NCI-H1930 (cell line): ENCODE measurements at regions not wholly inside any gene's neighbourhood (a gene's known extent, or its start where the extent isn't known, plus 50 kb on each side); places are given as distances from the start of the nearest gene placed in this dataset.
"Not testable (repeated sequence)": the region's sequence is repeated elsewhere in the genome, so short reads cannot be mapped to it uniquely, and the experiment has no call there.

Experiments used
- DNase-seq, 2 experiments: peaks; one replicate each; lab custom pipeline; 2025; lab: John Stamatoyannopoulos, UW

DNA sequence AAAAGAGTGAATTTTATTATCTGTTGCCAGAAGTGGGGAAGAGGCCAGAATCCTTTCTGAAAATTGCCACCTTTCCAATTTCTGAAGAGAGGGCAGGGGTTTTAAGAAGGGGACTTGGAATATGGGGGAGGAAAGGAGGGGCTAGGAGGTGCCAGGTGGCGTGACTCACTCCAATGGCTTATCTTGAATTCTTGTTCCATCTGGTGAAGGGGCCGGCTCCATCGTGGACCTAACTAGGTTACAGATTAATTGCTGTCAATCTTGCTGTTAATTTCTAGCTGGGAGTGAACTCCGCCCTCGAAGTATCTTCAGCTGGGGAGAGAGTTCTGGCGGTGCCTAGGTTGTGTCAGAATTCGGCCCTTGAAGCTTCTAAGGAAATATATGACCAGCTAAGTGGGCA, 138.7 kb downstream of the YTHDC2 start:
- DNase-seq: no peak

DNA sequence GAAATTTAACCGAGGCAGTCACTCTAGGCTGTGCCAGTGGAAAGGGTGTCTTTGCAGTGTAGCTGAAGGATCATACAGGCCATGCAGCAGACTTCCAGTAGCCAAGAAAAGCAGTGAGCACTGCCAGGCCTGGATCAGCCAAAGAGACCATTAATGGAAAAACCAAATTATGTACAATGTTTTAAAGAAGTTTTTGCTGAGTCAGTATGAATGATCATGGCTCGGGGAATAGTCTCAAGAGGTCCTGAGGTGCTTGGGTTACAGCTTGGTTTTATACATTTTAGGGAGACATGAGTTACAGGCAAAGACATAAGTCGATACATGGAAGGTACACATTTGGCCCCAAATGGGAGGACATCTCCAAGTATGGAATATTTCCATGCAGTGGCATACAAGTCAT, 141.3 kb downstream of the YTHDC2 start:
- DNase-seq: no peak

DNA sequence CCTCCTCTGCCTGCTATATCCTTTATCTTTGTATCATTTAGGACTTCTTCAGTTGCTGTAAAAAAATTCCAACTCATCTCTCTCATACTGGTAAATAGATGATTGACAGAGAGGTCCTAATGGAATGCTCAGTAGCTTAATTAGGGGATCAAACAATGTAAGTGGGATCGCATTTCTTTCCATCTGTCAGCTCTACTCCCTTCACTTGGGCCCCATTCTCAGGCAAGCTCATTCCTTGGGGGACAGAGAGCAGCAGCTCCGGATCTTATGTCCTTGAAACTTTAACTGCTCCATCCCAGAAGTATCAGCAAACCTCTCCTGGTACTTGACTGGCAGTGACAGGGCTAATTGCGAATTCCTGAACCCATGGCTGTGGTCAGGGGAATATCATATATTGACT, 146.7 kb downstream of the YTHDC2 start:
- no peak for DNase-seq

DNA sequence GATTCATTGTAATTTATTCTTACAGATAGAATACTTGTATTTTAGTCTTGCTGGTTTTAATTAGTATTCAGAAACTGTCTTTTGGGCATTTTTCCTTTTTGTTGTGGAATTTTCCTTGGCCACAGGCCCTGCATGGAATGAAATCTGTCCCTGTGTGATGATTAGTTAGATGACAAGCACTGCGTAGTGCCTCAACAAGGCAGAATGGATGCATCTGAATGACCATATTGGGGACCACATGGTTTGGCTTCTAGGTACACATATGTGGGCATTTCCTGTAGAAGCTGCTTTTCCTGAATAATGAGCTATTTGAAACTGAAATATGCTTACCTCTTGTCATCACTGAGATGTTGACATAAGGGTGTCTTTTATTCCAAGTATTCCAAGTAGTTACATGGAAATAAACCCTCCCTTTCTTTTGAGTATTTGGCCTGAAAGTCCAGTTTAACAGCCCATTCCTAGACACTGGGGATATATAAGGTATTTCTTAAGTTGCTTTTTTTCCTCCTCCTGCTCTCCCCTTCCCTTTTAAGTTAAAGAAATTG, 147.3 kb downstream of the YTHDC2 start:
- DNase-seq: no peak

DNA sequence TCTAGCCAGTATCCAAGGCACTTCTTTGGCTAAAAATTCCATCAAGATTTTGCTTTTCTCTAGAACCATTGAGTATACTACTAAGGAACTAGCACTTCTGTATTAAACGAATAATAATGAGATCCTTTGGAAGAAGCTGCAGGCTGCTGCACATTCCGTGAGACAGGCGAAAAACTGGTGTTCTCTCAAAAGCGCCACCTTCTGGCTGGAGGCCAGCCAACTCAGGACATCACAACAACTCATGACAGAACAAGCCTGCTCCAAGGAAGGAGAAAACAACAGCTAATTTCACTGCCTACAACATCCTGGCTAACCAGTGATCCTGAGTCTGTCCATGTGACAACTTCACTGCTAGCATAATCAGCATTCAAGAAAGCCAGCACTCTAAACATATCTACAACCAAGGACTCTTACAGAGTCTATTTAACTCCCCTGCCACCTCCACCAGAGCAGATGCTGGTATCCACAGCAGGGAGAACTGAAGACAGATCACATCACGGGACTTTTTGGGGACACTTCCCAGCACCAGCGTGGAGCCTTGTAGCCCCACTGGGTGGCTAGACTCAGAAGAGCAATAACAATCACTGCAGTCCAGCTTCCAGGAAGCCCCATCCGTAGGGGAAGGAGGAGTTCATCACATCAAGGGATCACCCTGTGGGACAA, 150.5 kb downstream of the YTHDC2 start:
- DNase-seq: no peak

DNA sequence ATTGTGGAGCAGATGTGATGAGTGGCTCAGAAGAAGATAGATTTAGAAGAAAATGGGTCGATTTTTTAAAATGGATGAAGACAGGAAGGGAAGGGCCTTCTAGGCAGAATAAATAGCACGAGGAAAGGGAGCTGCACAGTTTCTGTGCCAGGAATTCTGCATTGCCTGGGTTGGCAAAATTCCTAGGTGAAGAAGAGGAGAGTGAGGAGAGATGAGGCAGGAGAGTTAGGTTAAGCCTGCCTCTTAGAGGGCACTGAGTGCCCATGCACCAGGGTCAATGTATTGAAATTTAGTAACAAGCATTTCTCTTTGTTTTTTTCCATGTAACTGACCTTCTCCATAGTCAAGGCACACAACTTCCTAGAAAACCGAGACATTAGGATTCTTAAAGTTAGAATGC, 159.5 kb downstream of the YTHDC2 start:
- no peak for DNase-seq

DNA sequence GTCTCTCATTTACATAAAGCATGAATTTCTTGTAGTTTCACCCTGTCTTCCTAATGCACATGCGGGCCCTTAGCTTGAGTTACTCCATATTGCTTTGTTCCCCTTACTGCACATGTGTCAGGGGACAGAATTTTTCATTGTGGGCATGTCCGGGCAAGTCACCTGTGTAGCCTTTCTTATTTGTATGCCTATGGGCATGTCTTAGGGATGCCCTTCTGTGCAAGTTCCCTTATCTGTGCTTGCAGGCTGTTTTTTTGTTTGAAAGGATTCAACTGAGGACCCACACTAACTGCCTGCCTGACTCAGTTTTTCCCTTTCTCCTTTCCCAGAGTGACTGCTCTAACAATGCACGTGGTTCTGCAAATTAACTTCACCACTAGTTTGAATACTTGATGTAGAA, 161.7 kb downstream of the YTHDC2 start:
- DNase-seq: no peak

DNA sequence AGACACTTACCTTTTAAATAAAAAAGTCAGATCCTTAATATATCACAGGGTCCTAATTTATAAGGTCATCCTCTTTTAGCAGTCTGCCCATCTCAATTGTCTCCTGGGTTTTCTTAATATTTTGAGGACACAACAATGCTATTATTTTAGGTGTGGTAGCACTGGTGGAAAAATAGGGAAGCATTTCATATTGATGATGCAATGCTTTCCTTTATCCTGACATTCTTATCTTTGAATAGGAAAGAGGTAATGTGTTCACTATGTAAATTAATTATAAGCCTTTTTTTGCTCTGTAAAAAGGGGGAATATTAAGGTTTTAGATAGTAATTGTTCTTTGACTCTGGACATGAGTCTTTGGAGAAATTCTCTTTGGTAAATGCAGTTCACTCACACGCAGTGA, 164.7 kb downstream of the YTHDC2 start:
- DNase-seq: no peak

DNA sequence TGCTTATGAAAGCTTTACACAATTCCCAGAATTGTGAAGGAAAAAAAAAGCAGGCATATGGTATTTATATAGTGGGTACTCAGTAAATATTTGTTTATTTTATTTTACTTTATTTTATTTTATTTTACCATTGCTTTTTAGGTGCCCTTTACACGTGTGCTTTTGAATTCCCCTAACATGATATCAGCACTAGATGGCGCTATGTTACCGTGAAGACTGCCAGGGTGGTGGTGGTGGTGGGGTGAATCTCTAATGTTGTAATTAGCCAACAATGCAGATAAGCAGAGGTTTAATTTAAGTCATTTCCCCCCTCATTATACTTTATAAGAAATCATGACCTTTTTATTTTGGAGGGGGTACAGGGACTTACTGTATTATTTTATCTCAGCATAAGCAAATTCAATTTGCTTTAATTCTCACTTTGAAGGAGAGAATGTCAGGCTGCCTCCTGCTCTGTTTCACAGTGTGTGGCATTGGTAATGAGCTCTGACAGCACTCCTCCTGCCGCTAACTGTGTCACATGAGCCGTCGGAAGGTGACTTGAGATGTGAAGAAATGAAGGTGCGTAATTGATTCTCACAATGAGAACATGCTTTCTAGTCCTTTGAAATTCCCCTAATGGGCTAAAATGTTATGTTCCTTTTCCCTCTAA, 165.6 kb downstream of the YTHDC2 start:
- peak in 1 of 2 experiments; percentile 27 for DNase-seq

DNA sequence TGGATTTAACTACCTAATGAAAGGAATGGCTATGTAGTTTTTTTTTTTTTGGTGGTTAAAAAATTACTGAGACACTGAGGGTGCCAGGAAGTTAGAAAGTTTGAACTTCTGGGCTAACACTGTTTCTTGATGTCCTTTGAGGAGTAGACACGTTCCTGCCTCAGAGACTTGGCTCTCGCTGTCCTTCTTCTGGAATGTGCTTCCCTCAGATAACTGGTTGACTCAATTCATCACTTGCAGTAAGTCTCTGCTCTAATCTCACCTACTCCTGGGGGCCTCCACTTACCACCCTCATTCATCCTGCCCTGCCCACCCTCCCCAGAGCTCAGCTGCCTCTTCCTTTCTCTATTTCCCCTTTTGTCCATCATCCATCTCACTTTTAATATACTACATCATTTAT, 167.0 kb downstream of the YTHDC2 start:
- no peak for DNase-seq

DNA sequence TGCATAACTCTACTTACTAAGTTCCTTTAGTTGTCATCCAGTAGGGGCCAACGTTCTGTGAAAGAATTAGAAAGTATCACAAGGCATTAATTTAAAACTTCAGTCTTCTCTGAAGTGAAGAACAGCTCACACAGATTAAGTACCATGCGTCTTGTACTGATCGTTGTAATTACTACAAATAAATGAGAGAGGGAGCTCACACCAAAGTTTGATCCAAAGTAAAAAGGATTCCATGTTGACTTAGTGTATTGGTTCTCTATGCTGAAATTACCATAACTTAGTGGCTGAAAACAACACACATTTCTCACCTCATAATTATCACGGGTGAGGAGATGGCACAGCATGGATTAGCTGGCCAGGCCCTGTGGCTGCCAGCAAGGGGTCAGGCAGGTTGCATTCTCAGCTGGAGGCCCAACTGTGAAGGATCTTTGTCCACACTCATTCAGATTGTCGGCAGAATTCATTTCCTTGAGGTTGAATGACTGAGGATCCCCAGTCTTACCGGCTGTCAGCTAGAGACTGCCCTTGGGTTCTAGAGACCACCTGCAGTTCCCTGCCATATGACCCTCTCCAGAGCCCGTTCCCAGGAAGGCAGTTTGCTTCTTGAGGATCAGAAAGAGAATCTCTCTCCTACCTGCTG, 169.1 kb downstream of the YTHDC2 start:
- DNase-seq: no peak

DNA sequence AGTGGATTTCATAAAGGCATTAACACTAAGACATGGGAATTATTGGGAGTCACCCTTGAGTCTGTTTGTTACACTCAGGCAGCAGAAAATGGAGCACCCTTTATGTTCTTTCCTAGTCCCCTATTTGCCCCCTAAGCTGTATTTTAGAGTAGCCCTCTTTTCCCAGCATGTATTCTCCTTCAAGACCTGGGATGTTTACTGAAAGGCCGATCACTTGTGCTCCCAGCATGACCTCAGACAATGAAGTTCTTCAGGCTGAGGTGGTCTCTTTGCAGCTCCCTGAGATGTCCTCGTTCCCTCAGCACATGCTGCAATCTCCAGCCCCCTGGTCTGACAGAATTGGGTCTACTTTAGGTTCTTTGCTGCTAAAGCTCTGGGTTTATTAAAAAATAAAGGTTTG, 169.7 kb downstream of the YTHDC2 start:
- DNase-seq: no peak

DNA sequence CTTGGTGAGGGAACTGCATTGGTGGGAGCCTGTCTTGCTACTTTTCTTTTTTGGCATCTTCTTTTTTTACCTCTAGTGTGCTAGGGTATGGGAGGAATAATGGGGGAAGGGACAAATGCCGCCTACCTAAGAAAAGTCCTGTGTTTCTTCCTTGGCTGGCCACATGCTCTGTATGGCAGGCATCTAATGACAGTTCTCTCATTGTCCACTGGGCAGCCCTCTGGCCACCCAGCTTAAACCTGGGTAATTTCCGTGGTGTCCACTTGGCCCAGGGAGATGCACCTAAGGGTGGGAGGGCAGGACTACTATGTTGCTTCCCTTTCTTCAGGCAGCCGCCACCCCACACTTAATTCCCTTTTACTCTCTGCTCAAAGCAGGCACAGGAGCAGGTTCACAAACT, 173.1 kb downstream of the YTHDC2 start:
- no peak for DNase-seq

DNA sequence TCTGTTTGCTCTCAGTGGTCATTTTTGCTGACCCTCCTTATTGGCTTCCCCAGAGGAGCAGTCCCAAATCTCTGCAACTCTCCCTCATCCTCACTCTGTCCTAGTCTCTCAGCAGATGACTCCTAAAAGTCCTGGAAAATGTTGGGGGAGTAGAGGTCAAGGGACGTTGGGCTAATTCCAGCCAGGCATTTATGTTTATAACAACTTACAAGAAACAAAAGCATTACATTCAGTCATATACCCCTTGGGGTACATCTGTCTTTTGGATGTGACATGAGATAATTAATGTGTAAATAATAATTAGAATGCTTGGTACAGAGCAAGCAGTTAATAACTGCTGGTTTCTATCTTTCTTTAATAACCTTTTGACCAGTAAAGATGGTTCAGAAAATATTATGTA, 176.2 kb downstream of the YTHDC2 start:
- DNase-seq: no peak

DNA sequence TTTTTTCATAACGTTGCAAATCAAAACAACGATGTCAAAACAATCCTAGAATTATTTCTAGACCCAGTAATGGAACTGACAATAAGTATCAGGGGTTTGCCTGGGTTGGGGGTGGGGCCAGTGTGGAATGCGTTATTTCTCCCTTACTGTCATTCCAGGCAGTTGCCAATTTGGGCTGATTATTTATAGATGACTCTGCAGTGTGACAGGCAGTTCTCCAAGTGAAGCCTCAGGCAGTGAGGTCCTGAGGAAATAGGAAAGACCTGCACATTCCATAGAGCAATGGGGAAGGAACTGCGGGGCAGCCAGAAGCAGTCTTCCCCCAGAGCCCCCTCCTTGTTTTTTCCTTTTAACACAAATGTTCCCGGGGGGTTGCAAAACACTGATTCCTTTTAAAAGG, 179.0 kb downstream of the YTHDC2 start:
- DNase-seq: no peak

DNA sequence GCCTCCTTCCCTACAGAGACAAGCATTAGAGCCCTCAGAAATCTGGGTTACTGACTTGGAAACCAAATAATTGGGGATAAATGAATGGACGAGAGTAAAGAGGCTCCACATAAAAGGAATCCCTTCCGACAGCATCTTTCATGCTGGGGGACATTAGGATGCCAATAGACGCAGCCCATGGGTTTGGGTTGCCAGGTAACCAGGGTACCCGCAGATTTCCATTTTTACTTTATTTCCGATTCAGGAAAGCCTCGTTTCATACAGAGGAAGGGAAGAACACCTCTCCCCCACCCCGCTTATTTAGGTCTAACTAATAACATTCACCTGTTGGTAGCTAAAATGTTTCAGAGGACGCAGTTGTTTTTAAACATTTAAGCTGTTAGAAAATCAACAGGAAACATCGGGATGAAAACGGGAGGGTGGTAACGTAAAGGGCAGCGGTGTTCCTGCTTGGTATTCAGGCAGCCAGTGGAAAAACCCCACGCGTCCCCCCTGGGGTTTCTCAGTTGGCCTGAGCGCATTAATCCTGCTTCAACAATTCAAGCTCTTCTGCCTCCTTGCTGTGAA, 179.5 kb downstream of the YTHDC2 start:
- no peak for DNase-seq

DNA sequence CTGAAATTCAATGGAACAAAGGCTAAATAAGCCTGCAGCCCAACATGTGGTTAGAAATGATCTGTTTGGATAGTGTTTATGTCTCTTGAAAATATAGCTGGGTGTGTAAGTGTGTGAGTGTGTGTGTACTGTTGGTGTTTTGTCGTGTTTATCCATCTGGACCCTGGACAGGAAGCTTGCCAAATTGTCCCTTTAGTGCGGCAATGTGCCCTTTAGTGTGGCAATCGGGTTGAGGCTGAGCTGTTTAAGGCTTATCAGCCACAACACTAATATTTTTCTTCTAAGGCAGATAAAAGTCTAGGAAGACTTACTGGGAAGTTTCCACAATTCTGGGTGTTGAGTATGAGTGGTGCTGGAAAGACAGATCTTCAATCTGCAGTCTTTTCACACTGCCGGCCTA, 180.2 kb downstream of the YTHDC2 start:
- DNase-seq: no peak

DNA sequence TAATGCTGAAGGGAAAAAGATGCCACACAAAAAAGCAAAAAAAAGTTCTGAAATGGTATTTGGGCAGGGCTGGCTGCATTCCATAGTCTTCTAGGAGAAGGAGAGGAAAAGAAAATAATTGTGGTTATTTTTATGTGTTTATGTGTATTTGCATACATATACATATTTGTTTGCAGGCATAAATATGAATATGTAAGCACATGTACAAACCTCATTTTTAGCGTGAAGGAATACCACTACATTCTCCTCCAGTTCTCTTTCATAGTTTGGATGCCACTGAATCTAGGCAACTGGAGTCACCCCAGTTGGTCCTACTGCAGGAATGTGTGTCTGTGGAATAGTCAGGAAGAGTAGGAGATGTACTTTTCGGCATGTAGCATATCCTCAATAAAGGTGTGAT, 181.1 kb downstream of the YTHDC2 start:
- no peak for DNase-seq

DNA sequence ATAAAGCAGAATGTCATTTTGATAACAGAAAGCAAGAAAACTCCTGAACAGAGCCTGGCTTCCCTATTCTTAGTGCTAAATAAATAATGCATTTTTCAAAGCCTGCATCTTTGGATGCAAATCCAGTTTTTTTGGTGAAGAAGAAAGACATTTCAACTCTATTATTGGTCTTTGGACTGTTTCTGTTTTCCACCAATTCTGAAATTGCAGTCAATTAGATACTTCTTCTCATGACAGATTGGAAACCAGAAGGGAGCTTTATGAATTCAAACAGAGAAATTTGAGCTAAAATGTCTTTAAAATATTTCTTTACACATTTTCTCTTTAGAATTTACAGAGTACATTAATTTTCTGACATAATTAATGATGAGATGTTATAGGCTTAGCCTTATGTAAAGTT, 189.8 kb downstream of the YTHDC2 start:
- DNase-seq: no peak

DNA sequence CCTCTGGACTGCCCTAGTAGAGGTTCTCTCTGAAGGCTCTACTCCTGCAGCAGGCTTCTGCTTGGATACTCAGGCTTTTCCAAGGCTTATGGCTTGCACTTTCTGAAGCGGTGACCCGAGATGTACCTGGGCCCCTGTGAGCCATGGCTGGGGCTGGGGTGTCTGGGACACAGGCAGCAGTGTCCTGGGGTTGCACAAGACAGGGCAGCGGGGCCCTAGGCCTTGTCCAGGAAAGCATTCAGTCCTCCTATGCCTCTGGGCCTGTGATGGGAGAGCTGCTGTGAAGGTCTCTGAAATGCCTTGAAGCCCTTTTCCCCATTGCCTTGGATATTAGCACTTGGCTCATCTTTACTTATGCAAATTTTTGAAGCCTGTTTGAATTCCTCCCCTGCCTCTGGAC, 192.2 kb downstream of the YTHDC2 start:
- no peak for DNase-seq

DNA sequence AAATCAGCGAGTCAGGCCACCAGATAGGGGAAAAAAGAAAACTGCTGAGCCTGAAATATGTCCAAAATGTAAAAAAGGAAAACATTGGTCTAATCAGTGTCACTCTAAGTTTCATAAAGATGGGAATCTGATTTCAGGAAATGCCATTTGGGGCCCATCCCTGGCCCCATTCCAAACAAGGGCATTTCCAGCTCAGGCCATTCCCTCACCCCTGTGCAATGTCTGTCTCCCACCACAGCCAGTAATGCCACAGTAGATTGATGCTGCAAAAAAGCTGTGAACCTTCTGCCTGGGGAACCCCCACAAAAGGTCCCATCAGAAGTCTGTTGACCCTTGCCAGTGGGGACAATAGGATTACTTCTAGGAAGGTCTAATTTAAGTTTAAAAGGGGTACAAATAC, 199.6 kb downstream of the YTHDC2 start:
- no peak for DNase-seq

DNA sequence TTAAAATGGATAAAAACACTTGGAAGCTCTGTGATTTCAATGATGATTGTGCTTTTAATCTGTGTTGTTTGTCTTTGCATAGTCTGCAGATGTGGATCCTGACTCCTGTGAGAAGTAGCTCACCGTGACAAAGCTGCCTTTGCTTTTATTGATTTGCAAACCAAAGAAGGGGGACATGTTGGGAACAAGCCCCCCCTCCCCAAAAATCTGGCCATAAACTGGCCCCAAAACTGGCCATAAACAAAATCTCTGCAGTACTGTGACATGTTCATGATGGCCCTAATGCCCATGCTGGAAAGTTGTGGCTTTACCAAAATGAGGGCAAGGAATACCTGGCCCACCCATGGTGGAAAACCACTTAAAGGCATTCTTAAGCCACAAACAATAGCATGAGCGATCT, 202.4 kb downstream of the YTHDC2 start:
- DNase-seq: not testable (repeated sequence)

DNA sequence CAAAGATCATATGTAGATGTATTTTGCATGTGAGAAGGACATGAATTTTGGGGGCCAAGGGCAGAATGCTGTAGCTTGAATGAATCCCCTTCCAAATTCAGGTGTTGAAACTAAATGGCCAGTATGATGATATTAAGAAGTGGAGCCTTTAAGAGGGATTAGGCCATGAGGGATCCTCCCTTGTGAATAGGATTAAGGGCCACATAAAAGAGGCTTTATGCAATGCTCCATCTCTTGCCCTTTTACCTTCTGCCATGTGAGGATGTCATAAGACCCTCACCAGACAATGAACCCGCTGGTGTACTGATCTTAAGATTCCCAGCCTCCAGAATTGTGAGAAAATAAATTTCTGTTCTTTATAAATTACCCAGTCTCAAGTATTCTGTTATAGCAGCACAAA, 206.1 kb downstream of the YTHDC2 start:
- DNase-seq: no peak
